HEK293 (cell line): ENCODE measurements at regions not wholly inside any gene's neighbourhood (a gene's known extent, or its start where the extent isn't known, plus 50 kb on each side); places are given as distances from the start of the nearest gene placed in this dataset.

Experiments used
- CTCF ChIP-seq: fragments of 450-650 bp; formaldehyde crosslinking; IDR thresholded peaks from 2 replicates; pipeline ENCODE4 v1.5.1; 2016; ENCODE audit warnings: missing biosample characterization, missing genetic modification characterization
- REST ChIP-seq: fragments of 450-650 bp; formaldehyde crosslinking; IDR thresholded peaks from 2 replicates; pipeline ENCODE4 v1.5.1; 2016; ENCODE audit warnings: missing biosample characterization, missing genetic modification characterization
- YY1 ChIP-seq: fragments of 450-650 bp; formaldehyde crosslinking; IDR thresholded peaks from 2 replicates; pipeline ENCODE4 v1.5.1; 2018; ENCODE audit warnings: missing biosample characterization, missing genetic modification characterization
- ZBTB1 ChIP-seq: fragments of 450-650 bp; formaldehyde crosslinking; IDR thresholded peaks from 2 replicates; pipeline ENCODE4 v1.5.1; 2016; ENCODE audit warnings: missing biosample characterization, missing genetic modification characterization
- ZBTB21 ChIP-seq: fragments of 450-650 bp; formaldehyde crosslinking; IDR thresholded peaks from 2 replicates; pipeline ENCODE4 v1.5.1; 2017; ENCODE audit warnings: missing biosample characterization, missing genetic modification characterization
- ZNF146 ChIP-seq: fragments of 450-650 bp; formaldehyde crosslinking; IDR thresholded peaks from 2 replicates; pipeline ENCODE4 v1.5.1; 2016; ENCODE audit warnings: missing biosample characterization, missing genetic modification characterization
- ZNF274 ChIP-seq, 2 experiments: fragments of 200-500 bp in 1 of 2; fragments of 450-650 bp in 1 of 2; sonication (Bioruptor generic) in 1 of 2; formaldehyde crosslinking in 1 of 2; IDR thresholded peaks; 2 replicates each; pipeline versions ENCODE4 v1.5.1 to v1.6.1; 2014 to 2016; ENCODE audit warnings: borderline replicate concordance in 1 of 2, inconsistent platforms in 1 of 2, low read length in 1 of 2, missing biosample characterization in 1 of 2, missing genetic modification characterization in 1 of 2
- ZNF530 ChIP-seq: fragments of 450-650 bp; formaldehyde crosslinking; IDR thresholded peaks from 2 replicates; pipeline ENCODE4 v1.5.1; 2016; ENCODE audit warnings: low read depth, missing biosample characterization, missing genetic modification characterization
- ZNF610 ChIP-seq: fragments of 450-650 bp; formaldehyde crosslinking; IDR thresholded peaks from 2 replicates; pipeline ENCODE4 v1.5.1; 2016; ENCODE audit warnings: missing biosample characterization, missing genetic modification characterization, borderline replicate concordance
- ZNF639 ChIP-seq: fragments of 450-650 bp; formaldehyde crosslinking; IDR thresholded peaks from 2 replicates; pipeline ENCODE4 v1.5.1; 2016; ENCODE audit warnings: missing biosample characterization, missing genetic modification characterization
- ZNF660 ChIP-seq: fragments of 450-650 bp; IDR thresholded peaks from 2 replicates; pipeline ENCODE4 v1.5.1; 2018; ENCODE audit warnings: missing biosample characterization, mild to moderate bottlenecking, missing genetic modification characterization
- ZNF768 ChIP-seq: fragments of 450-650 bp; formaldehyde crosslinking; IDR thresholded peaks from 2 replicates; pipeline ENCODE4 v1.5.1; 2018; ENCODE audit warnings: missing biosample characterization, mild to moderate bottlenecking, missing genetic modification characterization
- ZSCAN4 ChIP-seq: fragments of 450-650 bp; formaldehyde crosslinking; IDR thresholded peaks from 2 replicates; pipeline ENCODE4 v1.5.1; 2017; ENCODE audit warnings: missing biosample characterization, missing genetic modification characterization

GRCh38 chr1:79875187-79875586 lies 868.7 kb upstream of the ADGRL4 start:
- TF ChIP-seq CTCF, result no peak
- TF ChIP-seq REST, result no peak
- TF ChIP-seq ZNF146 (tag by site-specific recombination), result no peak
- TF ChIP-seq ZNF660 (tag by site-specific recombination), result no peak
- no peak for TF ChIP-seq ZNF768 (tag by site-specific recombination)
- no peak for TF ChIP-seq ZNF274 (IDR thresholded peaks at IDR 0.05; ENCODE audit: low read length)
- TF ChIP-seq ZNF274 (tag by site-specific recombination; IDR thresholded peaks at IDR 0.05; ENCODE audit: borderline replicate concordance), result no peak
- no peak for TF ChIP-seq ZNF530 (tag by site-specific recombination)
- TF ChIP-seq ZNF610, result no peak
- no peak for TF ChIP-seq ZBTB1 (tag by site-specific recombination)
- no peak for TF ChIP-seq YY1 (tag by site-specific recombination)
- TF ChIP-seq ZNF639, result no peak
- TF ChIP-seq ZSCAN4 (tag by site-specific recombination), result no peak
- no peak for TF ChIP-seq ZBTB21 (tag by site-specific recombination)
